WERI-Rb-1 (cell line): ENCODE measurements at regions not wholly inside any gene's neighbourhood (a gene's known extent, or its start where the extent isn't known, plus 50 kb on each side); places are given as distances from the start of the nearest gene placed in this dataset.
"Not testable (repeated sequence)": the region's sequence is repeated elsewhere in the genome, so short reads cannot be mapped to it uniquely, and the experiment has no call there.

Source experiments
- DNase-seq: peaks from one replicate; pipeline ENCODE4 v3.0.0-alpha.2; 2020
- H3K27ac ChIP-seq: fragments of 250-450 bp; sonication (Bioruptor Pico); 2 replicates; pipeline ENCODE4 v1.5.1; 2020; ENCODE audit warnings: mild to moderate bottlenecking, moderate library complexity
- H3K27me3 ChIP-seq: fragments of 250-450 bp; sonication (Bioruptor Pico); 2 replicates; pipeline ENCODE4 v1.5.1; 2021; ENCODE audit warnings: mild to moderate bottlenecking, low read depth, moderate library complexity; ENCODE audit not compliant: insufficient read depth, severe bottlenecking
- H3K36me3 ChIP-seq: fragments of 250-450 bp; sonication (Bioruptor Pico); 2 replicates; pipeline ENCODE4 v1.5.1; 2020; ENCODE audit warnings: mild to moderate bottlenecking, moderate library complexity
- H3K4me3 ChIP-seq: 2 replicates; pipeline ENCODE4 v1.5.1; 2011; ENCODE audit warnings: low read depth, mild to moderate bottlenecking, control low read depth, low read length
- H3K9me3 ChIP-seq: fragments of 250-450 bp; sonication (Bioruptor Pico); 2 replicates; pipeline ENCODE4 v1.5.1; 2021; ENCODE audit warnings: mild to moderate bottlenecking, moderate library complexity; ENCODE audit not compliant: severe bottlenecking
- TF ChIP-seq, protein P1 (sequence below): IDR thresholded peaks from 2 replicates; pipeline ENCODE4 v1.5.1; 2011; ENCODE audit warnings: low read depth, mild to moderate bottlenecking, control low read depth, inconsistent platforms, low read length

GRCh38 chr13:50247223-50247622 is 232.0 kb downstream of the KCNRG start:
- TF ChIP-seq, protein P1, sequence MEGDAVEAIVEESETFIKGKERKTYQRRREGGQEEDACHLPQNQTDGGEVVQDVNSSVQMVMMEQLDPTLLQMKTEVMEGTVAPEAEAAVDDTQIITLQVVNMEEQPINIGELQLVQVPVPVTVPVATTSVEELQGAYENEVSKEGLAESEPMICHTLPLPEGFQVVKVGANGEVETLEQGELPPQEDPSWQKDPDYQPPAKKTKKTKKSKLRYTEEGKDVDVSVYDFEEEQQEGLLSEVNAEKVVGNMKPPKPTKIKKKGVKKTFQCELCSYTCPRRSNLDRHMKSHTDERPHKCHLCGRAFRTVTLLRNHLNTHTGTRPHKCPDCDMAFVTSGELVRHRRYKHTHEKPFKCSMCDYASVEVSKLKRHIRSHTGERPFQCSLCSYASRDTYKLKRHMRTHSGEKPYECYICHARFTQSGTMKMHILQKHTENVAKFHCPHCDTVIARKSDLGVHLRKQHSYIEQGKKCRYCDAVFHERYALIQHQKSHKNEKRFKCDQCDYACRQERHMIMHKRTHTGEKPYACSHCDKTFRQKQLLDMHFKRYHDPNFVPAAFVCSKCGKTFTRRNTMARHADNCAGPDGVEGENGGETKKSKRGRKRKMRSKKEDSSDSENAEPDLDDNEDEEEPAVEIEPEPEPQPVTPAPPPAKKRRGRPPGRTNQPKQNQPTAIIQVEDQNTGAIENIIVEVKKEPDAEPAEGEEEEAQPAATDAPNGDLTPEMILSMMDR, result no peak
- Histone ChIP-seq H3K27me3 (no peaks in the 10 kb centered on the region), H3K36me3 (no peaks in the 10 kb centered on the region), H3K27ac (no peak overlapping the region), H3K9me3 (no peaks in the 10 kb centered on the region), H3K4me3 (no peak overlapping the region)
- DNase-seq, result no peak

GRCh38 chr13:50248516-50249143 is 233.4 kb downstream of the KCNRG start:
- Histone ChIP-seq H3K9me3 (no peaks in the 10 kb centered on the region), H3K4me3 (no peak overlapping the region), H3K36me3 (no peaks in the 10 kb centered on the region), H3K27ac (no peak overlapping the region), H3K27me3 (no peaks in the 10 kb centered on the region)
- DNase-seq, result no peak
- TF ChIP-seq, protein P1, result no peak

- Histone ChIP-seq H3K9me3 (no peaks in the 10 kb centered on the region), H3K4me3 (no peak overlapping the region), H3K27ac (no peak overlapping the region), H3K36me3 (no peaks in the 10 kb centered on the region), H3K27me3 (no peaks in the 10 kb centered on the region)
- TF ChIP-seq, protein P1, result no peak
- no peak for DNase-seq
Observed at GRCh38 chr13:50249144-50249521, 233.9 kb downstream of the KCNRG start.

DNA sequence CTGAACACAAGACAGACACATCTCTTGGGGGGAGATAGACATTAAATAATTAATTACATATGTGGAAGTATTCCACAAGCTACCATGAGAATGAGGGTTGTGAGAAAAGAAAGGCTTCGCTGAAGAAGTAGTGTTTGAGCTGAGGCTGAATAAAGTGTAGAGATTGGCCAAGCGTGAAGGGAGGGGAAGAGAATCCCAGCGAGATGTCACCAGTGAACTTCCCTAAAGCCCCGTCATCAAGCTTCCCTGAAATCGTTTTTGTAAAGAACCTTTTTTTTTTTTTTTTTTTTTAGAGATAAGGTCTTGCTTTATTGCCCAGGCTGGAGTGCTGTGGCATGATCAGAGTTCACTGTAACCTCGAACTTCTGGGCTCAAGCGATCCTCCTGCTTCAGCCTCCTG is 235.2 kb downstream of the KCNRG start:
- TF ChIP-seq, protein P1, result no peak
- H3K4me3 ChIP-seq, result no peak overlapping the region
- no peaks in the 10 kb centered on the region for H3K9me3 ChIP-seq
- no peaks in the 10 kb centered on the region for H3K27me3 ChIP-seq
- no peak overlapping the region for H3K27ac ChIP-seq
- DNase-seq, result no peak
- H3K36me3 ChIP-seq, result no peaks in the 10 kb centered on the region

DNA sequence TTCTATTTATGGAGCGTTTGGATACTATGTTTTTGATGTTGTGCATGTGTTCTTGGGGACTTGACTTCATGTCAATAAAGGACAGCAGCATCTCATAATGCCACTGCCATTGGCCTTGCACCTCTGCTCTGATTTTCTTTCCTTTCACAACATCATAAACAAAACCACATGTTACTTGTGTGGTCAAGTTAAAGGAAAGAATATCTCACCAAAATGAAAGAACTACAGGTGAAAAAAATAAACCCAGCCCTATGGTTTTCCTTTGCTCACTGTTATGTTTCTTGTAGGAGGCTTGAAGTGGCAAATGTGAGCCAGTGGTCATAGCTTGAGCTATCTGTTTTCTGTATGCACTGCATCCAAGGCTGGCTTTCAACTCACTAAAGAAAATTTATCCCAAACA is 240.4 kb downstream of the KCNRG start:
- Histone ChIP-seq H3K9me3 (no peaks in the 10 kb centered on the region), H3K36me3 (no peaks in the 10 kb centered on the region), H3K27me3 (no peaks in the 10 kb centered on the region), H3K27ac (no peak overlapping the region), H3K4me3 (no peak overlapping the region)
- TF ChIP-seq, protein P1, result no peak
- DNase-seq, result no peak

- H3K4me3 ChIP-seq, H3K27ac ChIP-seq, H3K36me3 ChIP-seq, DNase-seq, H3K9me3 ChIP-seq, H3K27me3 ChIP-seq: not testable (repeated sequence)
Observed at GRCh38 chr13:50256536-50257321, 241.5 kb downstream of the KCNRG start.
